NCI-H510A (cell line): ENCODE measurements at regions not wholly inside any gene's neighbourhood (a gene's known extent, or its start where the extent isn't known, plus 50 kb on each side); places are given as distances from the start of the nearest gene placed in this dataset.
"Not testable (repeated sequence)": the region's sequence is repeated elsewhere in the genome, so short reads cannot be mapped to it uniquely, and the experiment has no call there.

Source experiments
- DNase-seq: peaks from one replicate; lab custom pipeline; 2025; lab: John Stamatoyannopoulos, UW

DNA sequence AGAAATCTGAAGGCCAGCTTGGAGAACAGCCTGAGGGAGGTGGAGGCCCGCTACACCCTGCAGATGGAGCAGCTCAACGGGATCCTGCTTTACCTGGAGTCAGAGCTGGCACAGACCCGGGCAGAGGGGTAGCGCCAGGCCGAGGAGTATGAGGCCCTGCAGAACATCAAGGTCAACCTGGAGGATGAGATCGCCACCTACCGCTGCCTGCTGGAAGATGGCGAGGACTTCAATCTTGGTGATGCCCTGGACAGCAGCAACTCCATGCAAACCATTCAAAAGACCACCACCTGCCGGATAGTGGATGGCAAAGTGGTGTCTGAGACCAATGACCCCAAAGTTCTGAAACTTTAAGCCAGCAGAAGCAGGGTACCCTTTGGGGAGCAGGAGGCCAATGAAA is 318.4 kb downstream of the ZFHX3 start:
- not testable (repeated sequence) for DNase-seq

DNA sequence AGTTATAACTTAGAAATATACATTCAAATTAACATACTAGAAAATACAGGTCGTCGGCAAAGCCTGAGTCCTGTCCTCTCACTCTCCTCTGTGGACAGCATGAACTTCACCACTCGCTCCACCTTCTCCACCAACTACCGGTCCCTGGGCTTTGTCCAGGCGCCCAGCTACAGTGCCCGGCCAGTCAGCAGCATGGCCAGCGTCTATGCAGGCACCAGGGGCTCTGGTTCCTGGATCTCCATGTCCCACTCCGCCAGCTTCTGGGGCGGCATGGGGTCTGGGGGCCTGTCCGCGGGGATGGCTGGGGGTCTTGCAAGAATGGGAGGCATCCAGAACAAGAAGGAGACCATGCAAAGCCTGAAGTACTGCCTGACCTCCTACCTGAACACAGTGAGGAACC is 319.4 kb downstream of the ZFHX3 start:
- DNase-seq, result no peak

DNA sequence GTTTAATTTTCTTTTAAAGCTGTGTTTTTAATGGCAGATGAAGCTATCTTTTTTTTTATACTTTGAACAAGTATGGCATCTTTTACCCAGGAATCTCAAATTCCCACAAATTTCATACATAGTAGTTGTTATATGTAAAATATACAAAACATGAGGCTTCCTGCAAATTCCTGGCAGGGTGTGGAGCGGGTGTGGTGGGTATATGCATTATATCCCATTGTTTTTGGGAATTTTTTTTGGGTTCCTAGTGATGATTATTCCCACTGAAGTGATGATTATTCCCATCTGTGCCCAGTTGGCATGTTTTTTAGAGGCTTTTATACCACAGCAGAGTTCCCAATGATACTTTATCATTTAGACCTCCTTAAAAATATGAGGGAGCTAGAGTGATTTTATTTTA is 320.4 kb downstream of the ZFHX3 start:
- DNase-seq, result no peak

DNA sequence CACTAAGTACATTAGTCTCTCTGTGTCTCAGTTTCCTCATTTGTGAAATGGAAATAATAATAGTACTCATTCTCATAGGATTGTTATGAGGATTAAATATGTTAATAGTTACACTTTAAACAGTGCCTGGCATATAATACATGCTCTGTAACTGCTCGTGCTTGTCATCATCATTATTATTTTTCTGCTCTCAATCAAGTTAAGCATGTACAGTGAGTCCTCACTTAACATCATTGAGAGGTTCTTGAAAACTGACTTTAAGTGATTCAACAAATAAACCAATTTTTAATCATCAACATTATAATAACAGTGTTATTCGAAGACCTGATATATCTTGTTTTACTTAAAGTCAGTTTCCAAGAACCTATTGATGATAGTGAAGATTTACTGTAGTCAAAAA is 322.3 kb downstream of the ZFHX3 start:
- no peak for DNase-seq

DNA sequence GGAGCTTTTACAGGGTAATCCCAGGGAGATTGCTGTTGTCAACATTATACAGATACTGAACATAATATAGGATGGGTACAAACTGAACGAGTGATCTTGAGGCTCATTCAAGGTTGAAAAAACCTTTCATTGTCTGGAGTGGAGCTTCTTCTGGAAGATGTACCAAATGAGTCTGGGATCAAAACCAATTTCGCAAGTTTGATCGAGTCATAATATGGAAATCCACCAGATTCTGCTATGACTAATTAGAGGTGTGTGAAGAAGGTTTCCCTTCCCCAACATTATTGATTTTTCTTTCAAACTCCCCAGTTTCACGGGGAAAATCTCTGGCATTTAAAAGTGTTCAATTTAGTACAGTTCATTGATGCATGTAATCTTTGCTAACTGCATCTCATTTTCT is 324.1 kb downstream of the ZFHX3 start:
- no peak for DNase-seq

DNA sequence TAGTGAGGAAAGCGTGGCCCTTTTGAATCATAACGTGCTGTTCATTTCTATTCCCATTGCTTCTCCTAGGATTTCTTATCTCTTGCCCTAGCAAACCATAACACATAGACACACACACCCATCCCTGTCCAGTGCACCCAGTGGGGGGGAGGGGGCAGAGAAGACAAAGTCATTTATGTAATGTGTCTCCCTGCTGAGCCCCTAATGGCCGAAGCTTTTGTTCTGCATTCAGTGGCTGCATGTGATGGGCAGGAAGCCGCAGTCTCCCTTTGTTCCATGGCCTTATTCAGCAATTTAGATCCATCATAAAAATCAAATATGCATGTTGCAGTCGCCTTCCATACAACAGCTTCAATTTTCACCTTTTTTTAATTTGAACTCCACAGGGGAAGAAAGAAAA is 325.4 kb downstream of the ZFHX3 start:
- DNase-seq, result no peak

DNA sequence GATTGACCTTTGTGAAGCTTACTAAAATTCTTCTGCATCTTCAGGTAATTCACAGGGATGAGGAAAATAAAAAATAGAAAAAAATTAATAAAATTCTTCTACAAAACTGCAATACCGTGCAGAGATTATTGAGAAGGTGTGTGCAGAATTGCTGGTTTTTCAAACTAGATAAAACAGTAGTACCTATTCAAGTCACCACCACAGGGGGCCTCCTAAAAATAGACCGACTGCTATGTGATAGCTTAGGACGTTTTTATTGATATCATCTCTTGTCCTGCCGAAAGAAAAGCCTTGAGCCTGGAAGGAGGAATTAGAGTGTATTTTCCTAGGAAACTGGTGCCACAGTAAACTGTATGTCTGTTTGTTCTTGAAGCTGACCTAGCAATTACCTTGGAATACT is 325.9 kb downstream of the ZFHX3 start:
- DNase-seq, result no peak

DNA sequence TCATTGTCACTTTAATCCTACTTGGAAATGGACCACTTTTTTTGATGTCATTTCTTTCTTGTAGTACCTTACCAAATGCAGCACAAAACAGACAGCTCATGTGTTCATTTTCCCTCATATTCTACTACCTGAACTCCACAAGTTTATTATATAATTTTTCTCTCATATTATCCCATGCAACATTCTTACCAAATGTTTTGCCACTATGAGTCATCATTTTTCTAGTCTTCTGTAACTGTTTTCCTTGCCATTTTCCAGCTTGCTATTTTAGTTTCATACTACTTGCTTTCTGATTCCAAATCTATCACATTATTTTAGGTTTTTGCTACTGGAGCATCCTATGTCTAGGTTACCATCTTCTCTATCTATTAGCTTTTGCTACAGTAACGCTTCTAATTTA is 332.7 kb downstream of the ZFHX3 start:
- DNase-seq, result no peak

DNA sequence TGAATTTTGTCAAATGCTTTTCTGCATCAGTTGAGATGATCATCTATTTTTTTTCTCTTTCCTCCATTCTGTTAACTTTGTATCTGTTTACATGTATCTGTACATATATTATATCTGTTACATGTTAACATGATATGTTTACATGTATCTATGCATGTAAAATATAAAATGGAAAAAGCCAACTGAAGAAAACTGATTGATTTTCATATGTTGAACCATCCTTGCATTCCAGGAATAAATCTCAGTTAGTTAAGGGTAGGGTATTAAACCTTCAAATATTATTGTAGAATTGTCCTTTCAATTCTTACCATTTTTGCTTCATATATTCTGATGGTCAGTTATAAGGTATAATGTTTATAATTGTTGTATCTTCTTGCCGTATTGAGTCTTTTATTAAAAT is 336.1 kb downstream of the ZFHX3 start:
- DNase-seq, result no peak

DNA sequence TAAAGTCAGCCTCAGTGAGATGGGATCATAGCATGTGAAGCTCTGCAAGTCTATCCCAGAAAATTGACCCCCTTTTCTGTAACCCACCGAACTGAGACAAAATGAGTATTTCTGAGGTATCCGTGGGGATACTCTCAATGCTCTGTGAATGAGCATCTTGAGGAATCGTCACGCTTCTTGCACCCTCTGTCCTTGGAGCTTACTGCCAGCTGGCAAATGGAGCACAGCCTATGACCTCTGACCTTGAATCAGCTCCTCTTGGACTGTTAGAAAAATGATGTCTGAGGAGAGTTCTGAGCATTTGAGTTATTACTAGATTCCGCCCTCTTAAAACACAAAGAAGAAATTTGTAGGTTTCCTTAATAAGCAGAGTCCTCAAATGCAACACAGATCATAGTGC is 342.1 kb downstream of the ZFHX3 start:
- no peak for DNase-seq

DNA sequence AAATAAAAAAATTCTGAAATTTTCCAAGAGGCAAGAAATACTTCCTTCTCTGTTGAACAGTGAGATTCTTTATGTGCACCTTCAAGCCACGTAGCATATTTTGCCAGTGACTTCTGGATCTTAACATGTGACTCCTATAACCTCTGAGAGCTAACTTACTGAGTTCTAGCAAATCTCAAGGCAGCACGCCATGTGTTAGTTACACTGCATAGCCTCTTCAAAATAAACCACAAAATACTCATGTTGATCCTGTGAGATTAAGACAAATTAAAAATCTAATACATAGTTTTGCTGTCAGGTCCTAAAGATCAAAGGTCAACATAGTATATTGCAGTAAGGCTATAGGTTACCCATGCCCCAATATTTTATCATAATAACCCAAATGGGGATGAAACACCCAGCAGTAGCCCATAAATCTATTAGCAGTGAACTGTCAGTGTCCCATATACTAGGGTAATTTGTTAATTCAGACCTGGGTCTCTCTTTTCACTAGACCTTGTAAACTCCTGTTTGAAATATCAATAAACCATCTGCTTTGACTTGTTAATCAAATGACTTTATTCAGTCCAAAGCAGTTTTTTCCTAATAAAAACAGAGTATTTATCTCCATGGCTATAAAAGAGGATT is 343.1 kb downstream of the ZFHX3 start:
- no peak for DNase-seq

DNA sequence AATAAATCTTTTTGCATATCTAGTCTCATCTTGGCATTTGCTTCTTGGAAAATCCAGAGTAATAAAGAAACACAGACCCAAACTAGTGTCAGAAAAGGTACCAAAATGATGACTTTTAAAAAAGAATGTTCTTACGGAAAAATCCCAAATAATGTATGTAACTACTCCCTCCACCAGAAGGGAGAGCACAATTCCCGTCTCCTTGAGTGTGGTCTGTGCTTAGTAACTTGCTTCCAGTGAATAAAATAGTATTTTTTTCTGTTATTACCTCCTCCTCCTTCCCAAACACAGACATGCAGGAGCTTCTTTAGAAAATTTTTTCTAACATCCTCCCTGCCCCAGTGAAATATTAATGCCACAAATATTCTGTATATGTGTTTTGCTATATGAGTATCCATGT is 358.1 kb downstream of the ZFHX3 start:
- no peak for DNase-seq

DNA sequence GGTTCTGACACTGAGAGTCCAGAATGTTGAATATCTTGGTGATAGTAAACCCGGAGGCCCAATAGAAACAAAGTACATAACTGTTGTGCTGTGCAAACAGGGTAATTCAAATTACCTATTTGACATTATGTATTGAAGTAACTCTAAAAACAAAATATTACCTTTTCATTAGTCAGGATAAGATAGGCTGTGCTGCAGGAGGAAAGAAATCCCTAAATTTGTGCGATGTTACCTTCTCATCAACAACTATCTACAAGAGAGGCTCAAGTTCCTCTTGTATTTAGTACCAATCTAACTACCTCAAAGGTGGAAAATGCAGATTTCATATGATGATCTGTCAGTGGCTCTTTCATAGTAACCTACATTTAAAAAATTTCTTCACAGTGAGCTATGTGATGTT is 367.2 kb downstream of the ZFHX3 start:
- DNase-seq, result no peak

DNA sequence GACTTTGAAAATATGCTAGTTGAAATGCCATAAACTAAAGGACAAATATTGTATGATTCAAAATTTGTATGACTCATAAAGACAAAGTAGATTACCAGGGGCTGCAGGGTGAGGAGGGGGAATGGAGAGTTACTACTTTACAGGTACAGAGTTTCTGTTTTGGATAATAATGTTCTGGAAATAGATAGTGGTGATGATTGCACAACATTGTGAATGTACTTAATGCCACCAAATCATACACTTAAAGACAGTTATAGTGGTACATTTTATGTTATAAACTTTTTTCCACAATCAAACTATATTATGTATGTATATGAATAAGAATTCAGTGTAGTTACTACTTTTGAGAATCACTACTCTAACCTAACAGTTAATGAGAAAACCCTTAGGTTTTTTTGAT is 368.1 kb downstream of the ZFHX3 start:
- no peak for DNase-seq

DNA sequence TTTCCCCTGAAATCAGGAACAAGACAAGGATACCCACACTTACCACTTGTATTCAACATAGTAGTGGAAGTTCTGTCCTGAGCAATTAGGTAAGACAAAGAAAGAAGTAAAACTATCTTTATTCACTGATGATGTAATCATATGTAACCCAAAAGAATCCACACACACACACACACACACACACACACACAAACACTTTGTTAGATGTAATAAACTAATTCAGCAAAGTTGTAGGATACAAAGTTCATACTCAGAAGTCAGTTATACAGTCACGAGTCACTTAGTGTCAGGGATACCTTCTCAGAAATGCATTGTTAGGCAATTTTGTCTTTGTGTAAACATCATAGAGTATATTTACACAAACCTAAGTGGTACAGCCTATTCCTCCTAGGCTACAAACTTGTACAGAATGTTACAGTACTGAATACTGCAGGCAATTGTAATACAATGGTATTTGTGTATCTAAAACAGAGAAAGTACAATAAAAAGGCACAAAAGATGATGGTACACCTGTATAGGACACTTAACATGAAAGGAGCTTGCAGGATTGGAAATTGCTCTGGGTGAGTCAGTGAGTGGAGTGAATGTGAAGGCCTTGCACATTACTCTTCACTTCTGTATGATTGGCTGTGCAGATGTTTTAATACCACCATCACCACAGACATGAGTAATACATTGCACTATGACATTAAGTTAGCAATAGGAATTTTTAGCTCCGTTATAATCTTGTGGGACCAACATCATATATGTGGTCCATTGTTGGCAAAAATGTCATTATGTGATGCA is 370.1 kb downstream of the ZFHX3 start:
- DNase-seq, result no peak

DNA sequence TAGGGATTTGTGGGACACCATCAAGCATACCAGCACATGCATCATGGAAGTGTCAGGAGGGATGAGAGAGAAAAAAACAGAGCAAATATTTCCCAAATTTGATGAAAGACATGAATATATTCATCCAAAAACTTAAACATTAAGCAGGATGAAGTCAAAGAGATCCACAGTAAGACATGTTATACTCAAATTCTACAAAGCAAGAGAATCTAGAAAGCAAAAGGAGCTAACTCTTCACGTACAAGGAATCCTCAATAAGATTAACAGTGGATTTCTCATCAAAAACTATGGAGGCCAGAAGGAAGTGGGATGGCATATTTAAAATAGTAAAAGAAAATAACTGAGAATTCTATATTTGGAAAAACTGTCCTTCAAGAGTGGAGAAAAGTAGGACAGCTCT is 374.8 kb downstream of the ZFHX3 start:
- no peak for DNase-seq

DNA sequence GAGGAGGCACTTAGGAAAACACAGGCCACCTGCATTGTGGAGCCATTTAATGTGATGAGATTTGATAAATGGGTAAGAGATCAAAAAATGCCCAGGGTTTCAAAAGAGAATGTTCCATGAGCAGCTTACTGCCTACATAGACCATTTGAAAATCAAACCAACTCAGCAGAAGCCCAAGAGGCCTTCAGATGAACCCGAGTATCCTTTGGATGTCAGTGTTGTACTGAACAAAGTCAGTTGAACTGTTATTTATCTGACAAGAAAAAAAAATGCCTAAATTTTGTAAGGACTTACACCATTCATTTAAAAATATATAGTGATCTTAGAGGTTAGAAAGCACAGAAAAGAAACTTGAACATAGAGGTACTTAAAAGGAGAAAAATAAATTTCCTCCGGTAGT is 381.7 kb downstream of the ZFHX3 start:
- DNase-seq, result no peak

DNA sequence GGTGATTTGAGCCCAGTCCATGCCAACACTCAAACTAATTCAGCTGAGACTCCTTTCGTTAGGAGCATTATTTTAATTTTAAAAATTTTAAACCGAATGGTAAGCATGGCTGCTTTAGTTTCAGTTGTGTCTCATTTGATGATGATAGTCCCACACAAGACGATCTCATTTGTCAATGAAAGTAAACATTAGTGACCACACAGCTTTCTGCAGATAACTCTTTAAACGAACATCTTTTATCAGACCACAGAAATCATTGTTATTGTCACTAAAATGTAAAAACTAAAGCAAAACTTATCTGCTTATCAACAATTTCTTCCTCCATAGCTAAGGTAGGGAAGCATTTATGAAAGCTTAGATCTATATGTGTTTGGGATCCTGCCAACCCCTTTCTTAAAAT is 382.2 kb downstream of the ZFHX3 start:
- no peak for DNase-seq

DNA sequence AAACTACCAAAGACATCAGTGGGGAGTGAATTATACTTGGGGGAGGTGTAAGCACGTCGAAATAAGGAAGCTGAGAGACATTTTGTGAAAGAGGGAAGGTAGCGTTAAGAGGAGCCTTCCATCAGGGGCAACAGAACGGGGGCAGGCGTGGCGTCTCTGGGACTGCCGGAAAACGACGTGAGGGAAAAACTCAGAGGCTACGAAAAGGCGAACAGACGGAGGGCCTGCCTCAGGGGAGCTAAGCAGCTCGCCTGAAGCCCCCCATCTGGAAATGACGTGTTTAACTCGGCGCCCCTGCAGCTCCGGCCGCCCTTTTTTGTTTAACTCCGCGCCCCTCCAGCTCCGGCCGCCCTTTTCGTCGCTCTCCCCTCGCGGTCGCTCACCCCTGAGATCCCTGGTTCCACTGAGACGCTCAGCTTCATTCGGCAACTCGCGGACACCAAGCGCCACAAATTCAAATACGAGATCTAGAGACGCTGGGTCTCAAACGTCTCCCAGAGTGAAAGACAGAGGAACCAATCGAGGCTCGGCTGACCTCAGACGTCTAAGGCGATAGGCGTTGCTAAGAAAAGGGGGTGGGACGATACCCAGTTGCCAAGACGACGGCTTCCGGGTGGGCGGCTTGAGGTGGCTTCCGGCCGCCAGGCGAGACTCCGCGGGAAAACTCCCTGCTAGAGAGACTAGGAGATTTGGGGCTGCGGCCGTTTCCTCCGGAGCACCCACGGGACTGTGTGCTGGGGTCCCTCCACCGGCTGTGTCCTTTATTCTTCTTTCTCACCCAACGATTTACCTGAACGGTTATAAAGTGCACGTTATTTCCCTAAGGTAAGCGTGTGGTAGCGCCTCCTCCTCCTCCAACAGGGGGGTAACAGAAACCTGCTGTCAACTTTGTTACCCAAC is 383.2 kb downstream of the ZFHX3 start:
- peak; percentile 77 for DNase-seq

DNA sequence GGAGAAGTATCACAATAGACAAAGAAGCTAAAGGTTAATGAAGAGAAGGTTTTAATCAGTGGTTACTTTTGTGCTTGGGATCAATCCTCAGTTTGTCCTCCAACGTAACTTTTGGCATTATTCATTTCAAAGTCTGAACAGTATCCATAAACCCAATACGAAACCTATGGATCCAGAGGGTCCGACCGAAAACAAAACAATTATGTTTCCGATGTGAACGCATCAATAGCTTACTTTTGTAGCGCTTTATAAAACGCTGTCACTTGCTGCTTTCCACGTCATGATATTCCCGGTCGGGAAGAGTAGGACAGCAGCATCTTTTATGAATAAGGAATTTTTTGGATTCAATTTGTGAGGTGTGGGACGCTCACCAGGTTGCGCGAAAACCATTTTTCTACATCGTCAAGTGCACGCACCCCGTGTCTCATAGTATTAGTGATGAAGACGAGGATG is 383.8 kb downstream of the ZFHX3 start:
- DNase-seq, result no peak

DNA sequence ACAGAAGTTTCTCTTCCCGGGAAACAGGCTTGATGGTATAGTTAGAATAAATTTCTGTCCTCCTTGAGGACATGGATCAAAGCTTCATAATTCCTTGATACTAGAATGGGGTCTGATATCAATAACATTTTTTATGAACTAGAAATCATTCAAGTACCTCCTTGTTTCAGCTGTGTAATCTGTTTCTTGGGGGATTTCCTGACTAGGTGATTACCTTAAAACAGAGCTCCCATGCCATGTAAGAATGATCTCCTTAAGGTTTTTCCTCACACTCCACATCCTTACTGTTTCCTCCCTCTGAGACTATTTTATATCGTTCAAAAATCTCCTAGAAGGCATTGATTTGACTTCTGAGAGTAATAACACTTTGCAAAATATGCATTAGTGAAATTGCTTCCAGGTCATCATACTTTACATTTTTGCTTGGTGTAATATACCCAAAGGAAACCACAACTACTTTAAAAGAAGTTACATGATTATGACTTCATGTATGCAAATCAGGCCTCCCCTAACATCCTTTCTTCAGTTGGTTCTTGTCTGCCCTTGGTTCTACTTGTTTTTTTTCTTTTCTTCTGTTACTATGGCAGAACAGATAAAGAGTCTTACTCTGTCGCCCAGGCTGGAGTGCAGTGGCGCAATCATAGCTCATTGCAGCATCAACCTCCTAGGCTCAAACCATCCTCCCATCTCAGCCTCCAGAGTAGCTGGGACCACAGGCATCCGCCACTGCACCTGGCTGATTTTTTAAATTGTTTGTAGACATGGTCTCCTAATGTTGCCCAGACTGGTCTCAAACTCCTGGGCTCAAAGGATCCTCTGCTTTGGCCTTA is 388.8 kb downstream of the ZFHX3 start:
- DNase-seq, result no peak

DNA sequence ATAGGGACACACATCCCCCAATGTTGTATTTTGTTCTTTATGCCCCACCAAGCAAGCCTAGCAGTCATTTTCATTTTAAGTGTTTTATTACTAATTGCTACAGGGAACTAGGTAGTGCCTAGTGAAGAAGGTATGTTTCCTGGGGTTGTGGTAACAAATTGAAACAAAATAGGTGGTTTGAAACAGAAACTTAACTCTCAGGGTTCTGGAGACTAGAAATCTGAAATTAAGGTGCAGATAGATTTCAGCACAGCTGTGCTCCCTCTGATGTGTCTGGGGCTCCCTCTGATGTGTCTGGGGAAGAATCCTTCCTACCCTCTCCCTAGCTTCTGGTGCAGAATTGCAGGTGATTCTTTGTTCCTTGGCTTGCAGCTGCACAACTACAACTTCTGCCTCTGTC is 390.1 kb downstream of the ZFHX3 start:
- no peak for DNase-seq
